Lower lobe of right lung (tissue), 2 donors: ENCODE measurements at regions not wholly inside any gene's neighbourhood (a gene's known extent, or its start where the extent isn't known, plus 50 kb on each side); places are given as distances from the start of the nearest gene placed in this dataset.

Source experiments
- ATAC-seq, 2 donors: fragments of 200-7000 bp; cut with Tn5 transposase; one replicate each; pipeline ENCODE4 v1.9.1; 2020 to 2022; ENCODE audit warnings: mild to moderate bottlenecking in 2 of 2, moderate library complexity in 2 of 2
- DNase-seq: peaks from one replicate; pipeline ENCODE4 v3.0.0-alpha.2; 2020
- H3K27ac ChIP-seq: fragments of 200-600 bp; one replicate; pipeline ENCODE4 v1.8.0; 2022
- H3K27me3 ChIP-seq: fragments of 200-600 bp; one replicate; pipeline ENCODE4 v1.8.0; 2022; ENCODE audit warnings: low read depth
- H3K36me3 ChIP-seq: fragments of 200-600 bp; one replicate; pipeline ENCODE4 v1.8.0; 2022; ENCODE audit warnings: mild to moderate bottlenecking
- H3K4me1 ChIP-seq: fragments of 200-600 bp; one replicate; pipeline ENCODE4 v1.8.0; 2022
- H3K4me3 ChIP-seq: fragments of 200-600 bp; one replicate; pipeline ENCODE4 v1.8.0; 2022; ENCODE audit warnings: mild to moderate bottlenecking
- H3K9me3 ChIP-seq: fragments of 200-600 bp; one replicate; pipeline ENCODE4 v1.8.0; 2022
- intact Hi-C: fragments of 100-400 bp; cut with DNase I; formaldehyde crosslinking; loops from one replicate; pipeline ENCODE4 v1.11.0; 2022
- TF ChIP-seq, protein P1 (sequence below): fragments of 200-600 bp; IDR thresholded peaks from one replicate; pipeline ENCODE4 v1.8.0; 2022; ENCODE audit warnings: antibody characterized with exemption, mild to moderate bottlenecking
- donor health status: DM: no; HTN: yes; CAD: no; lungs with severe emphysema.

DNA sequence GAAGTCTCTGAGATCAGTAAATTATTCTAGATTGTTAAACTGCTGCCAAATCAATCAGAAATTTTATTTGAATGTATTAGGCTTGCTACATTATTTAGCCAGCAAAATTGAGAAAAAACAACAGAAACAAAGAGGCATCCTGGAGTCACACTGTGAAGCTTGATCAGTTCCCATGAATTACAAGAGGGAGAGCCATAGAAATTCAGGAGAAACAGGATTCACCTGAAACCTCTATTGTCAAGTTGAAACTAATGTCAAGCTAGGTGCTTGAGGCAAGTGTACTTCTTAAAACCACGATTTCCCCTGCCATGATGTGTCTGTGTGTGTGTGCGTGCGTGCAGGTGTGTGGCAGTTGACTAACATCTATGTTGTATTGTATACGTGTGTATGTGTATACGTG, 439.1 kb upstream of the NOX3 start:
- Histone ChIP-seq H3K27ac (no peak overlapping the region), H3K36me3 (no peaks in the 10 kb centered on the region), H3K27me3 (no peaks in the 10 kb centered on the region), H3K4me3 (no peak overlapping the region), H3K9me3 (no peaks in the 10 kb centered on the region), H3K4me1 (no peaks in the 10 kb centered on the region)
- intact Hi-C loops: no loop called here
- DNase-seq (no peak), ATAC-seq (no peak)
- TF ChIP-seq, protein P1, sequence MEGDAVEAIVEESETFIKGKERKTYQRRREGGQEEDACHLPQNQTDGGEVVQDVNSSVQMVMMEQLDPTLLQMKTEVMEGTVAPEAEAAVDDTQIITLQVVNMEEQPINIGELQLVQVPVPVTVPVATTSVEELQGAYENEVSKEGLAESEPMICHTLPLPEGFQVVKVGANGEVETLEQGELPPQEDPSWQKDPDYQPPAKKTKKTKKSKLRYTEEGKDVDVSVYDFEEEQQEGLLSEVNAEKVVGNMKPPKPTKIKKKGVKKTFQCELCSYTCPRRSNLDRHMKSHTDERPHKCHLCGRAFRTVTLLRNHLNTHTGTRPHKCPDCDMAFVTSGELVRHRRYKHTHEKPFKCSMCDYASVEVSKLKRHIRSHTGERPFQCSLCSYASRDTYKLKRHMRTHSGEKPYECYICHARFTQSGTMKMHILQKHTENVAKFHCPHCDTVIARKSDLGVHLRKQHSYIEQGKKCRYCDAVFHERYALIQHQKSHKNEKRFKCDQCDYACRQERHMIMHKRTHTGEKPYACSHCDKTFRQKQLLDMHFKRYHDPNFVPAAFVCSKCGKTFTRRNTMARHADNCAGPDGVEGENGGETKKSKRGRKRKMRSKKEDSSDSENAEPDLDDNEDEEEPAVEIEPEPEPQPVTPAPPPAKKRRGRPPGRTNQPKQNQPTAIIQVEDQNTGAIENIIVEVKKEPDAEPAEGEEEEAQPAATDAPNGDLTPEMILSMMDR: no peak

DNA sequence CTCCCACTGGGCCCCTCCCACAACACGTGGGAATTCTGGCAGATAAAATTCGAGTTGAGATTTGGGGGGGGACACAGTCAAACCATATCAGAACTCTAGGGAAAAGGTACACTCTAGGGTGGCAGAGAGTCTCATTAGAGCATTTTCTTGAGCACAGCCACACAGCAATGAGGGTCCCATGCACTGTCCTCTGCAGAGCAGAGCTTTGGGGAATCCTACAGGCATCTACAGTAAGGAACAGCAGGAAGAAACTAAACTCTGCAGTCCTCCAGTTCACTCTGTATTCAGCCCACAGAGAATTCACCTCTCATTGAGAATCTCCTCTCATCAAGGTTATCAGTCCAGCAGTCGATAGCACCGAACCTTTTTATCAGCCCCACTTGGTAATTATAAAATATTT, 438.6 kb upstream of the NOX3 start:
- Histone ChIP-seq H3K27me3 (no peaks in the 10 kb centered on the region), H3K27ac (no peak overlapping the region), H3K9me3 (no peaks in the 10 kb centered on the region), H3K4me3 (no peak overlapping the region), H3K36me3 (no peaks in the 10 kb centered on the region), H3K4me1 (no peaks in the 10 kb centered on the region)
- intact Hi-C loops: no loop called here
- TF ChIP-seq, protein P1: no peak
- no peak for DNase-seq
- no peak for ATAC-seq

DNA sequence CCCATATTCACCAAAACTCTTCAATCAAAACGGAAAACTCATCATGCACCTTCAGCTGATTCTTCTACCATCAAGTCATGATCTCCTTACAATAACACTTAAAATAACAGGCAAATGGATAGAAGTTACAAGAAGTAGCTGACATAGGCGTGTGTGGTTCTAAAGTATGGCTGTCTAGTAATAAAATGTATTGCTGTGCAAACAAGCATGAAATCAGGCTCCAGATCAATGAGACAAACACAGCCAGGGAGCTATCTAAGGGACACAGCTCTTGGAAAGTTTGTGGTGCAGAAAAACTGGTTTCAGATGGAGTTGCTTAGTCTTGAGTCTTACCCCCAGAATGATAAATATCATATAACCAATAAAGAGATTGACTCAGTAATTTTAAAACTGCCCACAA, 434.8 kb upstream of the NOX3 start:
- no peak for ATAC-seq
- Histone ChIP-seq H3K9me3 (no peaks in the 10 kb centered on the region), H3K27me3 (no peaks in the 10 kb centered on the region), H3K4me3 (no peak overlapping the region), H3K4me1 (no peaks in the 10 kb centered on the region), H3K36me3 (no peaks in the 10 kb centered on the region), H3K27ac (no peak overlapping the region)
- TF ChIP-seq, protein P1: no peak
- intact Hi-C loops: no loop called here
- DNase-seq: no peak

DNA sequence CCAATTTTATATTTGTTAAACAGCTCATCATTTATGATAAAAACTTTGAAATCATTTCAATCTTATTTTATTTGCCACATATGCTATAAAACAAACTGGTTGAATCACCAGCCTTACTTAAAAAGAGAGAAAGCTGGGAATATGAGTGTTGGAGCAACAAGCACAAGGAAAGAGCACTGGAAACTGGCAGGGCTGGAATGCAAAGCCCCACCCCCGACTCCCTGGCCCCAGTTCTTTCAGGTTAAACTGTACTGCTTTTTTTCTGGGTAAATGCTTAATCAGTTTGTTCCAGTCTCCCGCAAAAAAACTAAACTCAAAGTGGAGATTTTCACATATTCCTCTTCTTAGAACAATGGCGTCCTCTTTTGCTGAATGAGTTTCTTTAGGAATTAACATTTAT, 433.8 kb upstream of the NOX3 start:
- no peak overlapping the region for H3K4me3 ChIP-seq
- DNase-seq (no peak), ATAC-seq (no peak)
- no peaks in the 10 kb centered on the region for H3K27me3 ChIP-seq
- H3K4me1 ChIP-seq: no peaks in the 10 kb centered on the region
- no peak overlapping the region for H3K27ac ChIP-seq
- H3K36me3 ChIP-seq: no peaks in the 10 kb centered on the region
- TF ChIP-seq, protein P1: no peak
- intact Hi-C loops: no loop called here
- no peaks in the 10 kb centered on the region for H3K9me3 ChIP-seq

DNA sequence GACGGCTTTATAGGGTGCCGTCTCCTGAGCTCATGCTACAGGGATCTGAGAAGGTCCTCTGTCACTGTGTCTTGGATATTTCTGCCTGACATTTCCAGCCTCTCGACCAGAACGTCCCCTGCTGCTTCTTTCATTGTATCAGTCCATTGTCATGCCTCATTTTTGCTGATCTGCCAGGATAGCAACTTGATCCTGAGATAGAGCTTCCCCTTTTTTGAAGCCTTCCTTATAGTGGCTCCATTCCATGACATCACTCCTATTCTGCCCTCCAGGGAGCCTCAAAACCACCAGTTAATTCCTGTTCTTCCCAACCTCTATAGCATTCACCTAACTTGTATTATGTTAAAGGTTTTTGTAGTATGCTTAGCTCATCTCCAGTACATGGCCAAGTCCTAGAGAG, 431.8 kb upstream of the NOX3 start:
- TF ChIP-seq, protein P1: no peak
- Histone ChIP-seq H3K9me3 (no peaks in the 10 kb centered on the region), H3K4me1 (peaks cover 15% of the 10 kb centered on the region), H3K27me3 (no peaks in the 10 kb centered on the region), H3K36me3 (no peaks in the 10 kb centered on the region), H3K4me3 (no peak overlapping the region), H3K27ac (no peak overlapping the region)
- DNase-seq (no peak), ATAC-seq (no peak)
- intact Hi-C loops: no loop called here

DNA sequence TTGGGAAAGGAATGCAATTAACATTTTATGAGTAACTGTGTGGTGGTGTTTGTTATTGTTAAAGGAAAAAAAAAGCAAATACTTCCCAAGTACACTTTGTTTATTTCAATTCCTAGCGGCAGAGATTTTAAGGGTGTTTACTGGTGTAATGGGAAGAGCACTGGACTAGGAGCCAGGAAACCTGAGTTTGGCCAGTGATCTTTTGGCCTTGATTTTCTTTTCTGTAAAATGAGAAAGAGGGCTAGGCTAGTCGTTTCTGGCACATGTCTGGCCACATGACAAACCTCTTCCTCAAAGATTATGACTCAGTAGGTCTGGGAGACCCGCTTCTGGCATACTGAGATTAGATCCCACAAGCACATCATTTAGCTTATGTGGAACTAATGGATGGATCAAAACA, 428.1 kb upstream of the NOX3 start:
- H3K4me3 ChIP-seq: no peak overlapping the region
- TF ChIP-seq, protein P1: no peak
- no peak overlapping the region for H3K27ac ChIP-seq
- H3K36me3 ChIP-seq: no peaks in the 10 kb centered on the region
- ATAC-seq: no peak
- H3K9me3 ChIP-seq: no peaks in the 10 kb centered on the region
- no peaks in the 10 kb centered on the region for H3K27me3 ChIP-seq
- DNase-seq: no peak
- intact Hi-C loops: no loop called here
- H3K4me1 ChIP-seq: peaks cover 17% of the 10 kb centered on the region
